GM10266 (cell line): ENCODE measurements at regions not wholly inside any gene's neighbourhood (a gene's known extent, or its start where the extent isn't known, plus 50 kb on each side); places are given as distances from the start of the nearest gene placed in this dataset.
"Not testable (repeated sequence)": the region's sequence is repeated elsewhere in the genome, so short reads cannot be mapped to it uniquely, and the experiment has no call there.

ENCODE experiments used
- DNase-seq: peaks from one replicate; pipeline ENCODE4 v3.0.0; 2012; ENCODE audit errors: extremely low spot score
- TF ChIP-seq, protein P1 (sequence below): IDR thresholded peaks from 2 replicates; pipeline ENCODE4 v1.5.1; 2012; ENCODE audit warnings: mild to moderate bottlenecking, low read depth; ENCODE audit not compliant: control insufficient read depth, insufficient read depth; ENCODE audit errors: missing control alignments

DNA sequence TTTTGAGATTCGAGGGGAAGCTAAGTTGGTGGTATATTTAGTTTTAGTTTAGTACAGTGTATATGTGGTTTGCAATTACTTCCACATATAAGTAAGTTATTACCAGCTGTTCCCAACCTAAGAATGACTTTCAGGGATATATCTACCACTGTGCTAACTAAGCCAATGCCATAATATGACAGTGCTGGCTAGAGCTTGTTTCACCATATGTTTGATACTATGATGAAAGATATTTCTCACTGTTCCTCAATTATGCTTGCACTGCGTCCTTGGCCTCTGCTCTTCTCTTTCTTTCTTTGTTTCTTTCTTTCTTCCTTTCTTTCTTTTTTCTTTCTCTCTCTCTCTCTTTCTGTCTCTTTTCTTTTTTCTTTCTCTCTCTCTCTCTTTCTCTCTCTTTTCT lies 113.8 kb upstream of the SKAP2 start:
- TF ChIP-seq, protein P1, sequence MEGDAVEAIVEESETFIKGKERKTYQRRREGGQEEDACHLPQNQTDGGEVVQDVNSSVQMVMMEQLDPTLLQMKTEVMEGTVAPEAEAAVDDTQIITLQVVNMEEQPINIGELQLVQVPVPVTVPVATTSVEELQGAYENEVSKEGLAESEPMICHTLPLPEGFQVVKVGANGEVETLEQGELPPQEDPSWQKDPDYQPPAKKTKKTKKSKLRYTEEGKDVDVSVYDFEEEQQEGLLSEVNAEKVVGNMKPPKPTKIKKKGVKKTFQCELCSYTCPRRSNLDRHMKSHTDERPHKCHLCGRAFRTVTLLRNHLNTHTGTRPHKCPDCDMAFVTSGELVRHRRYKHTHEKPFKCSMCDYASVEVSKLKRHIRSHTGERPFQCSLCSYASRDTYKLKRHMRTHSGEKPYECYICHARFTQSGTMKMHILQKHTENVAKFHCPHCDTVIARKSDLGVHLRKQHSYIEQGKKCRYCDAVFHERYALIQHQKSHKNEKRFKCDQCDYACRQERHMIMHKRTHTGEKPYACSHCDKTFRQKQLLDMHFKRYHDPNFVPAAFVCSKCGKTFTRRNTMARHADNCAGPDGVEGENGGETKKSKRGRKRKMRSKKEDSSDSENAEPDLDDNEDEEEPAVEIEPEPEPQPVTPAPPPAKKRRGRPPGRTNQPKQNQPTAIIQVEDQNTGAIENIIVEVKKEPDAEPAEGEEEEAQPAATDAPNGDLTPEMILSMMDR = no peak
- no peak for DNase-seq

DNA sequence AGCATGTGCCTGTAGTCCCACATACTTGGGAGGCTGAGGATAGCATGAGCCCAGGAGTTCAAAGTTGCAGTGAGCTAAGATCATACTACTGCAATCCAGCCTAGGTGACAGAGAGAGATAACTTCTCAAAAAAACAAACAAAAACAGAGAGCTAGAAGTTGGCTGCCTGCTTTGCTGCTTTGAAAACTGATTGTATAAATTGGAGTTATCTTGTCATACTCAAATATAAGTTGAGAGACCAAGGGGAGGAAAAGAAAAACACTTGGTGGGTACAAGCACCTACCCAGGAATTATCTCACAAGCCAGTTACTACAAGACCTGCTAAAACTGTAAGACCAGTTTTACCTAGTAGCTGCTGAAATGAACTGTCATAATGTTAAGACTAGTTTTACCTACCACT lies 112.5 kb upstream of the SKAP2 start:
- TF ChIP-seq, protein P1 = no peak
- DNase-seq = no peak

DNA sequence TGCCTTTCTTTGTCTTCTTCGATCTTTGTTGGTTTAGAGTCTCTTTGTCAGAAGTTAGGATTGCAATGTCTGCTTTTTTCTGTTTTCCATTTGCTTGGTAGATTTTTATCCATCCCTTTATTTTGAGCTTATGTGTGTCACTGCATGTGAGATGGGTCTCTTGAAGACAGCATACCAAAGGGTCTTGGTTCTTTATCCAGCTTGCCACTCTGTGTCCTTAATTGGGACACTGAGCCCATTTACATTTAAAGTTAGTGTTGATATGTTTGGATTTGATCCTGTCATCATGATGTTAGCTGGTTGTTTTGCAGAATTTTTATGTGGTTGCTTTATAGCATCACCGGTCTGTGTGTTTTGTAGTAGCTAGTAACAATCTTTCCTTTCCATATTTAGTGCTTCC lies 107.5 kb upstream of the SKAP2 start:
- not testable (repeated sequence) for DNase-seq

DNA sequence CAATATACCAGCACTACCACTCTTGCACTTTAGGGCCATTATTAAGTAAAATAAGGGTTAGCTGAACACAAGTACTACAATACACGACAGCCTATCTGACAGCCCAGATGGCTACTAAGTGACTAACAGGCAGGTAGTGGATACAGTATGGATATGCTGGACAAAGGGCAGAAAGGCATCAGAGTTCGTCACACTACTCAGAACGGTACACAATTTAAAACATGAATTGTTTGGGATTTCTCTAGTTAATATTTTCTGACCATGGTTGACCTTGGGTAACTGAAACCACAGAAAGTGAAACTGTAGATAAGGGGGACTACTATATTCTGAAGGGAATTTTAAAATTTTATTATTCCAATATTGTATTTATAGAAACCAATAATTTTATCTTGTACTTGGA lies 101.3 kb upstream of the SKAP2 start:
- DNase-seq = no peak
- TF ChIP-seq, protein P1 = no peak

DNA sequence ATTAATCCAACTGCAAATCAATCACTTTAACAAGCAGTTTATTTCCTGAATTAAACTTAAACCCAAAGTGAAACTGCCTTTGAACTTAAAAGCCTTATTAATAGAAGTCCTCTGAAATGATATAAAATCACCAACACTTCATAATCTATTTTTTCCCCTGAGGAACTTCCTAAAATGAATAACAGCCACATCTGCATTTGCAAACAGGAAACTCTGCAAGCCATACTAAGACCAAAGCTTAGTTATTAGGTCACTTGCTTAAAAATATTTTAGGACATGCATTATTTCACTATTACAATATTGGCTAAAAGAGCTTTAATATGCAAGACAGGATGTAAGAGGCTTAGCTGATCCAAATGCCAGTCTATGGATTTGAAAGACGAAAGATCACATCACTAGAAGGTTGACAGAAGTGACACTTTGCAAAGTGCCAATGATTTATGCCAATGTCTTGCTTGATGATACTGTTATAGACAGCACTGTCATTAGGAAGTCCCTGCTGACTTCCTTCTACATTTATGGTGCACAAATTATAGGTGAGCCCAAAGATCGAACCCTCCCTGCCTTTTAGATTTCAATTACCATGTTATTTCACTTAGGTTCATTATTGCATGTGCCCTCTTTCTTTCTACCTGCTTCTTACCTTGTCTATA lies 99.9 kb upstream of the SKAP2 start:
- TF ChIP-seq, protein P1 = no peak
- no peak for DNase-seq

DNA sequence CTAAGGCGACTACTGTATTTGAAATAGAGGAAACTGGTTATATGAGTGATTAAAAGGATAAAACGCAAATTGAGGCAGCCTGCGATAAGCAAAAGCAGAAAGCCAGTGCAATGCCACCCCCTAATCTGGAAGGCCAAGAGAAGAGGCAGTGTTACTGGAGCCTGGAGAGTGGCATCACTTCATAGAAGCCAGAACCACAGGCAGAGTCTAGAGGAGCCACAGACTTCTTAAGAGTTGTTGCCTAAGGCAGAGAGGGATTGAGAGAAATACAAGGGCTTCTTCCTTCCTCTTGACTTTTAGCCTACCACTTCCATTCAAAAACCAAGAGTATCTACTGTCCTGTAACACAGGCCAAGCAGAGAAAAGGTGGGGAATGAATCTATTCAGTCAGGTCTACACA lies 94.9 kb upstream of the SKAP2 start:
- no peak for DNase-seq
- TF ChIP-seq, protein P1 = no peak

DNA sequence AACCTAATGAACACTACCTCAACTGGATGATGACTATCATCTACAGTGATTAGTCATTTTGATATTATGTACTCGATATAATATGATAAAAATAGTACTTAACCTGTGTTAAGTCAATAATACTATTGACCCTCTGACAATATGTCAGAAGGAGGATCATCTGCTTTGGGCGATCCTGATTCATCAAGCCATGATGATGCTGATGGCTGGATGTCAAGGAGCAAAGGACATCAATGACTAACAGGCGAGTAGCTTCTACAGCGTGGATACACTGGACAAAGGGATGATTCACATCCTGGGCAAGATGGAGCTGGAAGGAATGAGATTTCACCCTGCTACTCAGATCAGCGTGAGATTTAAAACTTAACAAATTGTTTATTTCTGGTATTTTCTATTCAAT lies 94.4 kb upstream of the SKAP2 start:
- TF ChIP-seq, protein P1 = no peak
- no peak for DNase-seq

DNA sequence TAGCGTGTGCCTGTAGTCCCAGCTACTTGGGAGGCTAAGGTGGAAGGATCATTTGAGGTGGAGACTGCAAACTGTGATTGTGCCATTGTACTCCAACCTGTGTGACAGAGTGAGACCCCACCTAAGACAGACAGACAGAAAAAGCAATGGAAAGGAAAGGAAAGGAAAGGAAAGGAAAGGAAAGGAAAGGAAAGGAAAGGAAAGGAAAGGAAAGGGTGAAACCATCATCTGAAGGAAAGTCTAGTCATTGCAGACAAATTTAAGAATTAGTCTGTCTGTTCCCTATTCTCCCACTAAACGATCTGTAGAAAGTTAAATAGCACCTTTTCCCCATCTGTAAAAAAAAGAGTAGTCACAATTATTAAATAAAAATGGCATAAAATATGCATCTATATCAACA lies 91.1 kb upstream of the SKAP2 start:
- TF ChIP-seq, protein P1 = no peak
- DNase-seq = no peak
